ENCODE measurements at regions not wholly inside any gene's neighbourhood (a gene's known extent, or its start where the extent isn't known, plus 50 kb on each side); places are given as distances from the start of the nearest gene placed in this dataset.
"Not testable (repeated sequence)": the region's sequence is repeated elsewhere in the genome, so short reads cannot be mapped to it uniquely, and the experiment has no call there.

DNA sequence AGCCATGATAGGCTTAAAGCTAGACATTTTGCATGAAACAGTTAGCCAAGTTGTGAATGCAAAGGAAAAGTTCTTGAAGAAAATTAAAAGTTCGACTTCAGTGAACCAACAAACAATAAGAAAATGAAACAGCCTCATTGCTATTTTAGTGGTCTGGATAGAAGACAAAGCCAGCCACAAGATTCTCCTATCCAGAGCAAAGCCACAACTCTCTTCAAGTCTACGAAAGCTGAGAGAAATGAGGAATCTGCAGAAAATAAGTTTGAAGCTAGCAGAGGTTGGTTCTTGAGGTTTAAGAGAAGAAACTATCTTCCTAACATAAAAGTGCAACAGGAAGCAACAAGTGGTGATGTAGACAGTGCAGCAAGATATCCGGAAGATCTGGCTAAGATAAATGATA, 271.4 kb upstream of the GRM3 start:
- Histone ChIP-seq H3K27me3 (ENCODE audit: insufficient read depth, low read length) (no peaks in the 10 kb centered on the region), H3F3A (ENCODE audit: insufficient read depth, low read length) (no peaks in the 10 kb centered on the region), H3K36me3 (ENCODE audit: insufficient read depth, low read length) (no peaks in the 10 kb centered on the region), H2AFZ (ENCODE audit: low read length) (no peak overlapping the region), H3K79me2 (ENCODE audit: insufficient read depth, low read length) (no peaks in the 10 kb centered on the region), H3K4me3 (ENCODE audit: low read depth, low read length, poor library complexity, severe bottlenecking) (no peak overlapping the region), H3K4me1 (ENCODE audit: insufficient read depth, low read length, severe bottlenecking) (no peaks in the 10 kb centered on the region), H3K4me2 (ENCODE audit: low read length) (no peak overlapping the region), H3K9ac (ENCODE audit: low read length) (no peak overlapping the region), H3K9me3 (ENCODE audit: low read length) (no peaks in the 10 kb centered on the region), H4K20me1 (ENCODE audit: insufficient read depth, low read length) (no peaks in the 10 kb centered on the region), H3K9me2 (ENCODE audit: low read depth, low read length) (no peaks in the 10 kb centered on the region; the same call in 1 of the 2 replicates), H3K27ac (ENCODE audit: low read depth, low read length, poor library complexity, severe bottlenecking) (no peak overlapping the region)
- TF ChIP-seq CTCF (IDR thresholded peaks at IDR 0.05; ENCODE audit: low read length) (no peak), EZH2 (IDR thresholded peaks at IDR 0.05; ENCODE audit: borderline replicate concordance, low read length) (no peak)

DNA sequence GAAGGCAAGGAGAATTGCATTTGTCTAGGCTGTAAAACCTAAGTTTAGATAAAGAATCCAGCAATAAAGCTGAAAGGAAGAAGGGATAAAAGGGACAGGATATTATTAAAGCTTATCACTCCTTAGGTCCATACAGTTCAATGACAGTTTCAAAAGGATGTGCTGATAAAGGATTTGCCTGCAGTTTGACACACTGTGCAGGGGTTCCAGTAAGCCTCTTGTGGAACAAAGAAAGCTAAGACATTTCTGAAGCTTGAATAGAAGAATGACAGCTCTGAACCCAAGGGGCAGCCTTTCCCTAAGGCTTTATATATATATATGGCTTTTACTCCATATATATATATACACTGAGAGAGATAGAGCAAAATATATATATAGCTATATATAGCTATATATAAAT, 276.8 kb upstream of the GRM3 start:
- H2AFZ ChIP-seq (ENCODE audit: low read length): no peak overlapping the region

DNA sequence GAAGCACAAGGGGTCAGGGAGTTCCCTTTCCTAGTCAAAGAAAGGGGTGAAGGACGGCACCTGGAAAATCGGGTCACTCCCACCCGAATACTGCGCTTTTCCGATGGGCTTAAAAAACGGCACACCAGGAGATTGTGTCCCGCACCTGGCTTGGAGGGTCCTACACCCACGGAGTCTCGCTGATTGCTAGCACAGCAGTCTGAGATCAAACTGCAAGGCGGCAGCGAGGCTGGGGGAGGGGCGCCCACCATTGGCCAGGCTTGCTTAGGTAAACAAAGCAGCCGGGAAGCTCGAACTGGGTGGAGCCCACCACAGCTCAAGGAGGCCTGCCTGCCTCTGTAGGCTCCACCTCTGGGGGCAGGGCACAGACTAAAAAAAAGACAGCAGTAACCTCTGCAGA, 303.3 kb upstream of the GRM3 start:
- H3K9ac ChIP-seq (ENCODE audit: low read length); H3K9me3 ChIP-seq (ENCODE audit: low read length); H3F3A ChIP-seq (ENCODE audit: insufficient read depth, low read length); H4K20me1 ChIP-seq (ENCODE audit: insufficient read depth, low read length); H3K9me2 ChIP-seq (ENCODE audit: low read depth, low read length); H3K4me2 ChIP-seq (ENCODE audit: low read length); H3K27ac ChIP-seq (ENCODE audit: low read depth, low read length, poor library complexity, severe bottlenecking); H3K4me3 ChIP-seq (ENCODE audit: low read depth, low read length, poor library complexity, severe bottlenecking); H3K36me3 ChIP-seq (ENCODE audit: insufficient read depth, low read length); H2AFZ ChIP-seq (ENCODE audit: low read length); H3K79me2 ChIP-seq (ENCODE audit: insufficient read depth, low read length); H3K4me1 ChIP-seq (ENCODE audit: insufficient read depth, low read length, severe bottlenecking); H3K27me3 ChIP-seq (ENCODE audit: insufficient read depth, low read length): not testable (repeated sequence)

More for the DNA sequence above, 276.8 kb upstream of the GRM3 start:
- H3K9me2 ChIP-seq (ENCODE audit: low read depth, low read length): no peaks in the 10 kb centered on the region; the same call in 1 of the 2 replicates
- TF ChIP-seq EZH2 (IDR thresholded peaks at IDR 0.05; ENCODE audit: borderline replicate concordance, low read length) (no peak), CTCF (IDR thresholded peaks at IDR 0.05; ENCODE audit: low read length) (no peak)
- no peaks in the 10 kb centered on the region for H3K79me2 ChIP-seq (ENCODE audit: insufficient read depth, low read length)
- H3K9ac ChIP-seq (ENCODE audit: low read length): no peak overlapping the region
- H3K36me3 ChIP-seq (ENCODE audit: insufficient read depth, low read length): no peaks in the 10 kb centered on the region
- no peaks in the 10 kb centered on the region for H3K4me1 ChIP-seq (ENCODE audit: insufficient read depth, low read length, severe bottlenecking)
- no peaks in the 10 kb centered on the region for H4K20me1 ChIP-seq (ENCODE audit: insufficient read depth, low read length)
- 0 out of 2 replicates have a peak, but pooled peaks cover 2% of the 10 kb centered on the region for H3K9me3 ChIP-seq (ENCODE audit: low read length)
- H3K27me3 ChIP-seq (ENCODE audit: insufficient read depth, low read length): no peaks in the 10 kb centered on the region
- H3K4me3 ChIP-seq (ENCODE audit: low read depth, low read length, poor library complexity, severe bottlenecking): no peak overlapping the region
- H3K27ac ChIP-seq (ENCODE audit: low read depth, low read length, poor library complexity, severe bottlenecking): no peak overlapping the region
- H3F3A ChIP-seq (ENCODE audit: insufficient read depth, low read length): no peaks in the 10 kb centered on the region
- no peak overlapping the region for H3K4me2 ChIP-seq (ENCODE audit: low read length)

- Histone ChIP-seq H3F3A (ENCODE audit: insufficient read depth, low read length) (no peaks in the 10 kb centered on the region), H3K27me3 (ENCODE audit: insufficient read depth, low read length) (no peaks in the 10 kb centered on the region), H3K4me2 (ENCODE audit: low read length) (no peak overlapping the region), H3K27ac (ENCODE audit: low read depth, low read length, poor library complexity, severe bottlenecking) (no peak overlapping the region), H3K9ac (ENCODE audit: low read length) (no peak overlapping the region), H3K4me1 (ENCODE audit: insufficient read depth, low read length, severe bottlenecking) (no peaks in the 10 kb centered on the region), H4K20me1 (ENCODE audit: insufficient read depth, low read length) (no peaks in the 10 kb centered on the region), H3K4me3 (ENCODE audit: low read depth, low read length, poor library complexity, severe bottlenecking) (no peak overlapping the region), H2AFZ (ENCODE audit: low read length) (no peak overlapping the region), H3K9me3 (ENCODE audit: low read length) (no peaks in the 10 kb centered on the region), H3K79me2 (ENCODE audit: insufficient read depth, low read length) (no peaks in the 10 kb centered on the region), H3K9me2 (ENCODE audit: low read depth, low read length) (no peaks in the 10 kb centered on the region), H3K36me3 (ENCODE audit: insufficient read depth, low read length) (no peaks in the 10 kb centered on the region)
- TF ChIP-seq CTCF (IDR thresholded peaks at IDR 0.05; ENCODE audit: low read length) (no peak), EZH2 (IDR thresholded peaks at IDR 0.05; ENCODE audit: borderline replicate concordance, low read length) (no peak)
Observed at GRCh38 chr7:86339051-86339450, 304.7 kb upstream of the GRM3 start.

Data from OCI-LY1 (cell line).